AG04450 (cell line): ENCODE measurements at regions not wholly inside any gene's neighbourhood (a gene's known extent, or its start where the extent isn't known, plus 50 kb on each side); places are given as distances from the start of the nearest gene placed in this dataset.

Experiments
- CTCF ChIA-PET: fragments of 300-600, 350-600 bp; formaldehyde crosslinking; extraction: SDS; loops from one replicate; lab custom pipeline; 2022; ENCODE audit warnings: antibody characterized with exemption, inconsistent platforms; lab: Charles Lee
- POLR2A ChIA-PET: fragments of 350-600 bp; formaldehyde crosslinking; extraction: SDS; loops from one replicate; lab custom pipeline; 2021; ENCODE audit warnings: antibody characterized with exemption, inconsistent platforms; lab: Yijun Ruan, JAX
- DNase-seq: peaks from one replicate; pipeline ENCODE4 v3.0.0-alpha.2; 2011; ENCODE audit warnings: low read depth, low spot score
- H3K27ac ChIP-seq: one replicate; pipeline ENCODE4 v1.5.1; 2012; ENCODE audit warnings: low read depth, low read length, control low read depth
- H3K27me3 ChIP-seq: one replicate; pipeline ENCODE4 v1.6.0; 2012; ENCODE audit warnings: low read length; ENCODE audit not compliant: control insufficient read depth, insufficient read depth
- H3K4me3 ChIP-seq: 2 replicates; pipeline ENCODE4 v1.5.1; 2011; ENCODE audit warnings: mild to moderate bottlenecking, low read depth, low read length, control low read depth
- H3K9me3 ChIP-seq: 2 replicates; pipeline ENCODE4 v1.5.1; 2012; ENCODE audit warnings: low read length; ENCODE audit not compliant: control insufficient read depth, insufficient read depth
- CTCF ChIP-seq: IDR thresholded peaks from 2 replicates; pipeline ENCODE4 v1.5.1; 2011; ENCODE audit warnings: low read depth, low read length, control low read depth, inconsistent platforms

- no peaks in the 10 kb centered on the region for H3K9me3 ChIP-seq
- H3K27ac ChIP-seq = no peak overlapping the region
- ChIA-PET CTCF (interaction anchor here (0.6 kb wide), 1 partner anchor 684 kb away, joined by 6 read pairs; no protein-coding TSS in a partner anchor), POLR2A (no interaction called here)
- TF ChIP-seq CTCF = no peak
- no peak overlapping the region for H3K4me3 ChIP-seq
- no peak for DNase-seq
- H3K27me3 ChIP-seq = no peaks in the 10 kb centered on the region
Observed at GRCh38 chr12:115118177-115118724, 434.3 kb upstream of the TBX3 start.

GRCh38 chr12:115114140-115114539 is 430.2 kb upstream of the TBX3 start:
- H3K4me3 ChIP-seq = no peak overlapping the region
- DNase-seq = no peak
- no peaks in the 10 kb centered on the region for H3K9me3 ChIP-seq
- TF ChIP-seq CTCF = no peak
- H3K27me3 ChIP-seq = no peaks in the 10 kb centered on the region
- POLR2A ChIA-PET = no interaction called here
- CTCF ChIA-PET = no interaction called here
- H3K27ac ChIP-seq = no peak overlapping the region

GRCh38 chr12:115109863-115110262 is 425.9 kb upstream of the TBX3 start:
- no peaks in the 10 kb centered on the region for H3K9me3 ChIP-seq
- ChIA-PET CTCF (interaction anchor here (0.7 kb wide), 1 partner anchor 1130 kb away, joined by 3 read pairs; no protein-coding TSS in a partner anchor), POLR2A (no interaction called here)
- H3K27ac ChIP-seq = no peak overlapping the region
- no peak for TF ChIP-seq CTCF
- H3K27me3 ChIP-seq = no peaks in the 10 kb centered on the region
- DNase-seq = no peak
- H3K4me3 ChIP-seq = no peak overlapping the region

GRCh38 chr12:115108129-115109100 is 424.4 kb upstream of the TBX3 start:
- H3K9me3 ChIP-seq = no peaks in the 10 kb centered on the region
- CTCF ChIA-PET = no interaction called here
- no peak for DNase-seq
- no peaks in the 10 kb centered on the region for H3K27me3 ChIP-seq
- no peak overlapping the region for H3K27ac ChIP-seq
- TF ChIP-seq CTCF = no peak
- no peak overlapping the region for H3K4me3 ChIP-seq
- POLR2A ChIA-PET = no interaction called here
